HepG2 (cell line): ENCODE measurements at regions not wholly inside any gene's neighbourhood (a gene's known extent, or its start where the extent isn't known, plus 50 kb on each side); places are given as distances from the start of the nearest gene placed in this dataset.

Source experiments
- ATAC-seq: fragments of 200-7000 bp; cut with Tn5 transposase; 3 replicates; pipeline ENCODE4 v1.9.1; 2020; ENCODE audit warnings: mild to moderate bottlenecking, moderate library complexity
- BruUV-seq: library from RNA; stranded (reverse); fragments of 400-500 nt; replicated peaks from 2 replicates; lab custom pipeline; 2021; lab: Mats Ljungman, UMichigan
- CTCF ChIA-PET: fragments of 300-600 bp; formaldehyde crosslinking; extraction: SDS; loops from one replicate; lab custom pipeline; 2021; ENCODE audit warnings: low total read pairs, inconsistent platforms, low intra/inter-chr PET ratio; lab: Yijun Ruan, JAX
- POLR2A ChIA-PET: fragments of 350-600 bp; sonication (Branson Sonifier 250); formaldehyde crosslinking; loops from one replicate; lab custom pipeline; 2020; ENCODE audit warnings: antibody characterized with exemption, inconsistent platforms; lab: Yijun Ruan, JAX
- DNase-seq: peaks from one replicate; pipeline ENCODE4 v3.0.0-alpha.2; 2015; ENCODE audit warnings: low spot score
- FAIRE-seq: peaks from 3 replicates; lab custom pipeline; 2011; peaks lifted over from hg19 to GRCh38; lab: Jason Lieb, UNC
- H2AFZ ChIP-seq: one replicate; pipeline ENCODE4 v1.6.1; 2011; ENCODE audit warnings: low read length, inconsistent platforms
- H3K27ac ChIP-seq: fragments of 300-600 bp; 3 replicates; pipeline ENCODE4 v1.8.0; 2011; ENCODE audit warnings: mixed run types, mild to moderate bottlenecking, mixed read lengths, low read length, inconsistent platforms; ENCODE audit not compliant: insufficient read depth; ENCODE audit errors: extremely low read length
- H3K27me3 ChIP-seq, 2 experiments: fragments of 200-600 bp in 1 of 2; 2 replicates in 1 of 2; 3 replicates in 1 of 2; pipeline versions ENCODE4 v1.6.0 to v1.8.0; 2011; ENCODE audit warnings: low read length in 2 of 2, mild to moderate bottlenecking in 2 of 2, moderate library complexity in 2 of 2, inconsistent platforms in 1 of 2; ENCODE audit not compliant: insufficient read depth in 2 of 2, control insufficient read depth in 1 of 2
- H3K36me3 ChIP-seq, 2 experiments: fragments of 200-600 bp in 1 of 2; replicated peaks in 1 of 2; 2 replicates in 1 of 2; 3 replicates in 1 of 2; pipeline versions ENCODE4 v1.5.1 to v1.8.0; 2011; ENCODE audit warnings: low read length in 2 of 2, inconsistent platforms in 1 of 2; ENCODE audit not compliant: insufficient read depth in 2 of 2, control insufficient read depth in 1 of 2
- H3K4me1 ChIP-seq: 2 replicates; pipeline ENCODE4 v1.5.1; 2012; ENCODE audit warnings: low read length, inconsistent platforms; ENCODE audit not compliant: insufficient read depth
- H3K4me2 ChIP-seq: 2 replicates; pipeline ENCODE4 v1.6.0; 2011; ENCODE audit warnings: low read depth, low read length, inconsistent platforms
- H3K4me3 ChIP-seq, 3 experiments: fragments of 200-600 bp in 1 of 3; sonication (generic), shearing (Covaris generic) in 1 of 3; replicated peaks in 1 of 3; 2 replicates each; pipeline ENCODE4 v1.5.1; 2011 to 2016; ENCODE audit warnings: low read length in 3 of 3, inconsistent platforms in 2 of 3, low read depth in 2 of 3, mild to moderate bottlenecking in 2 of 3, control low read depth in 1 of 3, mixed read lengths in 1 of 3; ENCODE audit not compliant: insufficient read depth in 1 of 3
- H3K79me2 ChIP-seq: one replicate; pipeline ENCODE4 v1.6.1; 2011; ENCODE audit warnings: low read length, inconsistent platforms; ENCODE audit not compliant: insufficient read depth
- H3K9ac ChIP-seq: 2 replicates; pipeline ENCODE4 v1.6.0; 2011; ENCODE audit warnings: mild to moderate bottlenecking, low read depth, low read length, inconsistent platforms; ENCODE audit not compliant: insufficient read depth
- H3K9me3 ChIP-seq: 2 replicates; pipeline ENCODE4 v1.5.1; 2012; ENCODE audit warnings: mild to moderate bottlenecking, low read length
- H4K20me1 ChIP-seq: 2 replicates; pipeline ENCODE4 v1.6.0; 2011; ENCODE audit warnings: inconsistent platforms, mild to moderate bottlenecking, low read length, moderate library complexity; ENCODE audit not compliant: insufficient read depth
- EP300 ChIP-seq, 3 experiments: sonication (generic) in 1 of 3; formaldehyde crosslinking in 1 of 3; IDR thresholded peaks; 2 replicates each; pipeline versions ENCODE4 v1.5.1 to v1.6.1; 2011 to 2020; ENCODE audit warnings: low read depth in 2 of 3, low read length in 2 of 3, borderline replicate concordance in 1 of 3, improper control_type of control experiment in 1 of 3, mild to moderate bottlenecking in 1 of 3, missing genetic modification reagents in 1 of 3, moderate library complexity in 1 of 3
- JDP2 ChIP-seq: sonication (generic); formaldehyde crosslinking; IDR thresholded peaks from 2 replicates; pipeline ENCODE4 v1.8.1; 2022; ENCODE audit warnings: missing genetic modification reagents, borderline replicate concordance
- SNAPC5 ChIP-seq: sonication (generic); formaldehyde crosslinking; IDR thresholded peaks from 2 replicates; pipeline ENCODE4 v1.8.1; 2023; ENCODE audit warnings: mild to moderate bottlenecking, missing genetic modification reagents, borderline replicate concordance
- ZBTB26 ChIP-seq: IDR thresholded peaks from 2 replicates; pipeline ENCODE4 v1.6.1; 2016; ENCODE audit warnings: missing compliant biosample characterization, missing genetic modification reagents, borderline replicate concordance
- ZBTB7A ChIP-seq: sonication (generic); formaldehyde crosslinking; IDR thresholded peaks from 2 replicates; pipeline ENCODE4 v1.8.0; 2022; ENCODE audit warnings: mild to moderate bottlenecking, missing genetic modification reagents
- ZNF33B ChIP-seq: sonication (generic); formaldehyde crosslinking; IDR thresholded peaks from 2 replicates; pipeline ENCODE4 v1.5.1; 2020; ENCODE audit warnings: mild to moderate bottlenecking, missing genetic modification reagents
- ZNF614 ChIP-seq: IDR thresholded peaks from 2 replicates; pipeline ENCODE4 v1.6.1; 2018; ENCODE audit warnings: missing biosample characterization, missing genetic modification reagents, inconsistent platforms, borderline replicate concordance
- ZNF75D ChIP-seq: sonication (generic); formaldehyde crosslinking; IDR thresholded peaks from 2 replicates; pipeline ENCODE4 v1.8.1; 2023; ENCODE audit warnings: missing genetic modification reagents, mild to moderate bottlenecking, borderline replicate concordance
- WGBS: methylation state at CpG from one replicate; pipeline ENCODE4 v1.1.6; 2017; ENCODE audit warnings: low lambda C conversion rate; 5-methylcytosine and 5-hydroxymethylcytosine counted together
- in situ Hi-C: cut with HindIII; loops from 2 replicates; pipeline ENCODE4 v1.10.0; 2017; ENCODE audit warnings: low pct_unique_long_range_greater_than_20kb; ENCODE audit not compliant: extremely low pct_ligation_motif_present
- intact Hi-C: fragments of 100-400 bp; cut with micrococcal nuclease; formaldehyde crosslinking; loops from one replicate; pipeline ENCODE4 v1.10.0; 2022; ENCODE audit not compliant: unreplicated experiment

GRCh38 chr15:61309617-61310016, 80.5 kb upstream of the RORA start:
- Histone ChIP-seq H3K27me3 (no peaks in the 10 kb centered on the region; a peak in 1 of 5 replicates), H3K9ac (no peak overlapping the region), H3K36me3 (no peaks in the 10 kb centered on the region), H3K9me3 (no peaks in the 10 kb centered on the region), H3K27ac (no peak overlapping the region), H2AFZ (no peak overlapping the region), H3K4me3 (no peak overlapping the region), H3K79me2 (no peaks in the 10 kb centered on the region), H4K20me1 (no peaks in the 10 kb centered on the region), H3K4me2 (no peak overlapping the region), H3K4me1 (no peaks in the 10 kb centered on the region)
- in situ Hi-C loops, result no loop called here
- ChIA-PET POLR2A (no interaction called here), CTCF (no interaction called here)
- FAIRE-seq (no peak), DNase-seq (no peak), ATAC-seq (no peak)
- WGBS, result 44% methylated on average over 5 of the region's 5 CpGs
- intact Hi-C loops, result no loop called here
- no TSS peak for BruUV-seq
- no peak for TF ChIP-seq ZNF614 (CRISPR knock-in tag)
- no peak for TF ChIP-seq ZNF75D (CRISPR knock-in tag)
- no peak for TF ChIP-seq JDP2 (CRISPR knock-in tag)
- no peak for TF ChIP-seq ZBTB26 (CRISPR knock-in tag)
- TF ChIP-seq SNAPC5, result no peak
- no peak for TF ChIP-seq ZNF33B (CRISPR knock-in tag)
- no peak for TF ChIP-seq ZBTB7A
- TF ChIP-seq EP300 (IDR thresholded peaks at IDR 0.05; ENCODE audit: low read depth in 2 of 2, low read length in 2 of 2), result no peak
- no peak for TF ChIP-seq EP300 (CRISPR knock-in tag; IDR thresholded peaks at IDR 0.05; ENCODE audit: borderline replicate concordance)
